HG03469 (cell line): ENCODE measurements at regions not wholly inside any gene's neighbourhood (a gene's known extent, or its start where the extent isn't known, plus 50 kb on each side); places are given as distances from the start of the nearest gene placed in this dataset.
"Not testable (repeated sequence)": the region's sequence is repeated elsewhere in the genome, so short reads cannot be mapped to it uniquely, and the experiment has no call there.

Experiments
- ATAC-seq: cut with Tn5 transposase; IDR thresholded peaks from one replicate; pipeline ENCODE4 v1.9.1; 2021; ENCODE audit warnings: mild to moderate bottlenecking, moderate library complexity, moderate number of reproducible peaks; ENCODE audit not compliant: unreplicated experiment

DNA sequence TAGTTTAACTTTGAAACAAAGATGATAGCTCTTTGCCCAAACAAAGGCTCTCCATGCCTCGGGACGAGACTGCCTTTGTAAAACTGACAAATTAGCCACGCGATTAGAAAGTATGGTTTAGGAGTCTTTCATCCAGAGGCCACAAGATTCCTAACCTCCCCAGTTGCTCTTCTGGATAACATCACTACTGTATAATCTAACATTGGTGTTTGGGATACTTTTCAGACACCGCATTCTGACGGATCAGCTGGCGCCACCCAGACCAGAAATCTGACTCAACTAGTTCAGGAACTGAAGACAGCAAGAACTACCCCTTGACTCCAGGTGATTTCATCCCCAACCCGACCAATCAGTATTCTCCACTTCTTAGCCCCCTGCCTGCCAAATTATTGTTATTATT is 98.1 kb upstream of the TEX13D start:
- ATAC-seq = no peak

DNA sequence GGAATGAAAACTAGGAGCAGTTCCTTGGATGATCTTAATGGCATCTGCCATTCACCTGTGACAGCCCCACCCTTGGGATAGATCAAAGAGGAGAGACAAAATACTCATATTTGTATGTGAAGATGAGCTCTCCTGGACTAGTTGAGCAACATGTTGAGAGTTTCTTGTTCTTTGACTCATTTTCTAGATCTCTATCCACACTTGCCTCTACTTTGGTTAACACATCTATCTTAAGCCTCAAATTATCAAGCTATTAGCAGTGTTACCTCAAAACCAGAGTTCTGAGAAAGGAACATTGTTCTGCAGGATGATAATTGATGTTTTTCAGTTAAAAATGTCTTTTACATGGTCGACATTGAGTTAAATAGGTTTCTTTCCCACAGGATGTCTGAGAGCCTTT is 94.2 kb upstream of the TEX13D start:
- ATAC-seq = no peak

DNA sequence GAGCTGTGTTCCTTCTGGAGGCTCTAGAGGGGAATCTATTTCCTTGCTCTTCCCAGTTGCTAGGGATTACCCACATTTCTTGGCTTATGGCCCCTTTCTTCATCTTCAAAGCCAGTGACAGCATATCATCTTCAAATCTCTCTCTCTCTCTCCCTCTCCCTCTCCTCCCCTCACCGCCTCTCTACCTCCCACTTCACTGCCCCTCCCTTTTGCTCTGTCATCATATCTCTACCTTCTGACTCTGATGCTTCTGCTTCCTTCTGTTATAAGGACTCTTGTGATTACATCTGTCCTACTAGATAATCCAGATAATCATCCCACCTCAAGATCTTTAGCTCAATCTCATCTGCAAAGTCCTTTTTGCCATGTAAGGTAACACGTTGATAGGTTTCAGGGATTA is 93.1 kb upstream of the TEX13D start:
- ATAC-seq = no peak

DNA sequence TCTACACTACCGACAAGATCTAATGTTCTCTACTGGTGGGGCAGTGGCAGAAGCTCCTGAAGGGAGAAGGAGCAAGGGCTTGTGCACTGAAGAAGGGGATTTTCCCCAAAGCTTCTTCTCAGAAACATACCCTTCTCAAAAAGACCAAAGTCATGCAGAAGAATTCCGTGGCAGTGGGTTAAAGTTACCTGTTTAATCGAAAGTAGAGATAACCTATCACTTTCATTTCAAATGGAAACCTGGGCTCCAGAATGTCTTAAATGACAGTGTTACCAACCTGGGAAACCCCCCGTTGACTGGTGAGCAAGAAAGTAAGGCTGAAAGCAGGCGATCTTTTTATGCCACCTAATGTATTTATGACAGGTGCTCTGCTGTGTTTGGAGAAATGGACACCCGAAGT is 92.5 kb upstream of the TEX13D start:
- peak; percentile 88 for ATAC-seq

DNA sequence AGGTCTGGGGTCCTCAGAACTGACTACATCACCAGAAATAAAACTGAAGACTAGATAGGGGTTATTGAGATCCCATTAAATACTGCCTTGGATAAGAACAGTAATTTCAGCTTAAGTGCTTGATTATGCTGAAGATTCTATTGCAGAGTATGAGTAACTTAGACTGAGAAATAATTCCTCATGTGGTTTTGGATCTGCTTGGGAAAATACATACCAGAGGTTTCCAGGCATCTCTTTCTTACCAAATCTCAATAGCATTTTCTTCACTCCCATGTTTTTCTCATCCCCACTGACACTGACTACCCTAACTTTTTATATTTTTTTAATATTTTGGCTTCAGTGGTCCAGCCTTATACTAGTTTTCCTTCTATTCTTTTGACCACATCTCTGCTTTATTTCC is 92.0 kb upstream of the TEX13D start:
- no peak for ATAC-seq

DNA sequence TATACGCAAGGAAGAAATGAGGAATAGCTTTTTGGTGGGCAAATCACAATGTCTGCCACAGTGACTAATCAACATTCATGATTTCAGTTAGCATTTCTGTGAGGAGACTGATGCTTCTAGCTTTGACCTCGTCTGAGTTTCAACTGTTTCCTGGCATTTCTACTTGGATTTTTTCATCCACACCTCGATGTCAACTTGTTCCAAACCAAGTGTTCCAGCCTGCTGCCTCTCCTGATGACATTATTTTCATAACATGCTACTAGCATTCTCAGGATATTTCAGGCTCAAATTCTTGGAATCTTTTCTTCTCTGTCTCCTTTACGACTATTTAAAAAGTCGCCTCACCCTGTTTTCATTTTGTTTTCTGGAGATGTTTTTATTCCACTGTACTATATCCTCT is 90.3 kb upstream of the TEX13D start:
- no peak for ATAC-seq

DNA sequence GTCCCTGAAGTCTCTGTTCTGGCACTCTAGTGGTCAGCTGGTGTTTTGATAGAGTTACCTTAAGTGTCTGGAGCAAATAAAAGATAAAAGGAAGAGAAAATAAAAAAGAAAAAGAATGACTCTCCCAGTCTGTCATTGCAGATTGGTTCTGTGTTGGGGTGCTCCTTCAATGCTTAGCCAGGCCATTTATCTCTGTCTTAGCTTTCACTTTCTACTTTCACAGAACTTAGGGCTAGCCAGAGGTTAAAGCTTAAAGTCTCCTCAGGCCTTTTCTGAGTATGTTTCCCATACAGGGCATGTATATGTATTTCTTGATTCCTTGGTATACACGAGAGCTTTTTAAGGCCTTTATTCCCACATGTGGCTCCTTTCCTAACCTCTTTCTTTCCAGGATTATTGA is 83.1 kb upstream of the TEX13D start:
- no peak for ATAC-seq

DNA sequence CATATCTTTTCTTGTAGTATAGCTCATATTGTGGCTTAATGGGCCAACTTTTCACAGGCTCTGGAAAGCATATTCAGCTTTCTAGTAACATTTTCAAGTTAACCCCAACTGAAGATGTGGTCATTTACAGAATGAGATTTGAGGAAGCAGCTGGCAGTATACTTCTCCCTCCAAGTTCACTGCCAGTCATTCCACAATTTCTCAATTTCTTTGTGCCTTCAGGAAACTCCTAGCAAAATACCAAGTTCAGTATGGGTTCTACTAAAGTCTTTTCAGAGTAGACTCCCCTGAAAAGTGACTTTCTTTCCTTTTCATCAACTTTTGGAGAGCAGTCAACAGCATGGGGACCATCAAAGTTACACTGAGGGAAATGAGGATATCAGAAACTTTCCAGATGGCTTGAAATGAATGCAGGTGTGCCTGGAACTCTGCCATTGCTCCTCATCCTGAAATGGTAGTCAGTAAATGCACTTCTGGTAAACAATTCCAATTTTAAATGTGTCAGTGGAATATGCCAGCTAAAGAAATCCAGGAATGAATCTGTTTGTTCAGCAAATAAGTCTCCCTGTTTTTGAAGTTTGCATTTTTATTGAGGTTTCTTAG is 81.5 kb upstream of the TEX13D start:
- no peak for ATAC-seq

DNA sequence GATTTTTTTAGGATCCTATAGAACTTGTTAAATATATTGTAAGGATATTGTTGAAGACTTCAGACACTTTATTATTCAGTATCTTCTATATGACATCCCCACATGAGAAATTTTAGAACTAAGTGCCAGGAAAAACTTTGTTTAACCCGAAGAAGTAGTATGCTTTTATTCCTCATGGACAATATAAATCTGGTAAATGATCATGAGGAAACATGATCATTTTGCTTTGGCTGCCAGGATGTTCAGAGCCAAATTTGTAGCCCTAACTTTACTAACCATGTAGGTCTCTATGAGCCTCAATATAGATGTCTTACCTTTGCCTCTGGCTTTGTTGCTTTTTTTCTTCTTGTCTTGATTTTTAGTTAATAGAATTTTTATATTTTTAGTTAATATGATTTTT is 77.8 kb upstream of the TEX13D start:
- no peak for ATAC-seq

DNA sequence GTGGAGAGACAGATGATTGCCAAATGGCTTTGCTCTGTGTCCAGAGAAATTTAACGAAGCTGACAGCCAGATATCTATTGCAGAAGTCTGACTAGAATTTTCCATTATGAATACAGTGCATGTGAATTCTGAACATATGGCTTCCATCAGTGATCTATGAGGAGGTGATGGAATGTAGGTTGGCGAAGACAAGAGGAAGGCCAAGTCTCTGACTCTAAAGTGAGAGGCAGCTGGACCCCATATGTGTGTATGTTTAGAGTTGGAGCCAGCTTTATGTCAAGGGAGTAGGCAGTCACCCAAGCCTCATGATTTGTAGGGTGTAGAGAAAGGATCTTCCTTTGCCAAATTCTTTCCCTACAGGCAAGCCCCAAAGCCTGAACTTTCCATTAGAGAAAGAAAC is 76.2 kb upstream of the TEX13D start:
- no peak for ATAC-seq

DNA sequence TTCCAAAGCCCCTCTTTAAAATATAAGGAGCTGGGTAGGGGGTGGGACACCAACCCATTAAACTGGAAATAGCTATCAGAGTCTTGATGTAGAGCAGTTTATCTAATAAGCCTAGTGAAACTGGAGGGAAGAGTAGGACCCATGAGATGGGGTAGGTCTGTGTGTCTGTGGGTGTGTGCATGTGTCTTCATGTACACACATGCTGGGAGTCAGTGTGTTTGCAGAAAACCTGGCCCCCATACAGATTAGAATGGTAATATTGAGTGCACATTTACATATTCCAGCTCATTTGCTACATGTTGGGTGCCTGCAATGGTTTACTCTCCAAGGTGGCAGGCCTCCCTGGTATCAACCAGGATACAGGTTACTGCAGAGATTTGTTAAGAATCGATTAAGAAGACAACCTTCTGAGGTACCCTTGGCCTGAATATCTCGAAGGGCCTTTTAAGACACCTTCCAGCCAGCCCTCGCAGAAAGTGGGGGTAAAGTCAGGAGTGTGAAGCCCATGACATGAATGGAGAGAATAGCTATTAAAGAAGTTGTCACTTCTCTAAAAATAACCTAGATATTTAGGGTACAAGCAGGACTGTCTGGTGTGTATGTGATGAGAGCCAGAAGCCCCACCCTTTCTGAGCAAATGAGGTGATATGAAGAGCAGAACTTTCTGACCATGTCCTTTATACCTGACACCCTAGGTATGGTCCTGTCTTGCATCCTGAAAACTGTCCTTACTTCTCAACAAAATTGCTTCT is 75.7 kb upstream of the TEX13D start:
- ATAC-seq = no peak

DNA sequence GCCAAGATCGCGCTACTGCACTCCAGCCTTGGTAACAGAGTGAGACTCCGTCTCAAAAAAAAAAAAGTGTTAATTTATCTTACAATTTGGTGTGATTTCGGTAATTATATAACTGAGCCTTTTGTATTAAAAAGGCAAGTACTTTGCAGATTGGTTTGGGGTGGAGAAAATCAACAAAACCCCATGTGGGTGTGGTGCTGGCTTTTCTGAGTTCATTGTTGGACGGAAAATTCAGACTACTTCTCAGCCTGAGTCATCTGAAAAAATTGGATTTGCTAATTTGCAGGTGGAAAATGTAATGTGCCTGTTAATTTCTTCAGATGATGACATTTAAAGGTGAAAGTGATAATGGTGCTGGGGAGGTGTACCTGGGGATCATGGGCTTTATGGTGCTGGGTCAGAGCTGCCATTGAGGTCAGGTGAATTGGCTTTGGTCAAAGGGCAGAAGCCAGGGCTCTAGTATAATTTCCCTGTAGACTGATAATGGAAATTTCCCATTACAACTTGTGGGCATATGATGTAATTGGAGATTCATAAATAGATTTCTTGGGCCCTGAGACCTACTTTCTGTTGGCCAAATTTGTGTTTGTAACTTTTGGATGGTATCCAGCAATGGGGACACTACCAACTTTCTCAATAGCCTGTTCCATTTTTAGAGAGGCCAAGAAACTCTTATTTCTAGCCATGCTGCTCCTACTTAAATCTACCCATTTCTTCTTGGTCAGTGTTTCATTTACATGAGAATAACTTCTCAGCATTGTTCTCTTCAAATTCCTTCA is 74.3 kb upstream of the TEX13D start:
- ATAC-seq = no peak

DNA sequence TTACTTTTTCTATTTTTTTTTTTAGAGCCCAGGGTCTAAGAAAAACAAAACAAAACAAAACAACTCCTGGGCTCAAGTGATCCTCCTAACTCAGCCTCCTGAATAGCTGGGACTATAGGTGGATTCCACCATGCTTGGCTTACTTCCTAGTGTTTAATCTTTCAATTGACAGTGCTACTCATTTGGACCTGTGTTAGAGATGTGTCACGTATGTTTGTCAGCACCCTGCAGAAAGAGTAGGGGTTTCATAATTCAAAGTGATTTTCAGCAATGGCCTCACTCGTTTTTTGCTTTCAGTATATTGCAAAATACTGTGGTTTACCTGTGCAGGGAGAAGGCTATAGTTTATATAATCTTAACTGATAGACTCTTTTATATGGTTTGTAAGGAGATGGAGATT is 71.6 kb upstream of the TEX13D start:
- no peak for ATAC-seq

DNA sequence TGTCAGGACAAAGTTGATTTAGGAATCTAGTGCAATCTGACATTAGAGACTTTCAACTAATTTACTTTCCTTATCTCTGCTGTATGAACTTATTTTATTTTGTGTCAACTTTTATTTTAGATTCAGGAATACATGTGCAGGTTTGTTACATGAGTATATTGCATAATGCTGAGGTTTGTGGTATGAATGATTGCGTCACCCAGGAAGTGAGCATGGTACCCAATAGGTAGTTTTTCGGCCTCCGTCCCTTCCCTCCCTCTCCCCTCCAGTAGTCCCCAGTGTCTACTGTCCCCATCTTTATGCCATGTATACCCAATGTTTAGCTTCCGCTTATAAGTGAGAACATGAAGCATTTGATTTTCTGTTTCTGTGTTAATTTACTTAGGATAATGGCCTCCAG is 68.7 kb upstream of the TEX13D start:
- no peak for ATAC-seq

DNA sequence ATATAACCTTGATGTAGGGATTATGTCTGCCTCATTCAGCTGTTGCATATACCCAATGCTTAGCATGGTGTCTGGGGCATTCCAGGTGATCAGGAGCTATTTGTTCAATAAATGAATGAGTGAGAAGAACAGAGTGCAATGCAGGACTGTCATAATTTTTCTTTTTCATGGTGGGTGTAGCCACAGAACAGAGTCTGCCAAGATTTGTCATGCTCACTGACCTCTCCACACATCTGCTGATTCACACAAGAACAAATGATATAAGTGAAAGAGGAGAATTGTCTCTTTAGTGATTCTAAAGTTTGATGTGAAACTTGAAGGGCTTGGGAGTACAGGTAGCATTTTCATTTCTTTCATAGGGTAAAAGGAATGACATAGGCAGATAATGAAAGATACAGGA is 64.4 kb upstream of the TEX13D start:
- ATAC-seq = no peak

DNA sequence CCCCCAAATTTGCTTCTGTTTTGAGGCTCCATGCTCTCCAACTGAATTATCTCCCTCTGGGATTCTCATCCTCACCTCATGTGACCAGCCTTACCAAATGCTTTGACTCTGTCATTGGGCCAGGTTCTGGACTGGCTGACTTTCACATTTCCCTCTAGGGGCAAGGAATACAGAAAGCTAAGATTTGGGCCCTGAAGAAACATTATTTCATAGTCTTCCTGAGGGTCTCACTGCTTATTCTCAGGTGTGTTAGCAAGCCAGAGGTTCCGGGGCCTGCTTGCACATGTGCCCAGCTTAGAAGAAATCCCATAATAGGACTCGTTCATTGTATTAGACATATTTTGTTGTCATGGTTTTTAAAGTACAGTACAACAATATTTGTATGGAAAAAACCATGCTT is 62.6 kb upstream of the TEX13D start:
- ATAC-seq = no peak

DNA sequence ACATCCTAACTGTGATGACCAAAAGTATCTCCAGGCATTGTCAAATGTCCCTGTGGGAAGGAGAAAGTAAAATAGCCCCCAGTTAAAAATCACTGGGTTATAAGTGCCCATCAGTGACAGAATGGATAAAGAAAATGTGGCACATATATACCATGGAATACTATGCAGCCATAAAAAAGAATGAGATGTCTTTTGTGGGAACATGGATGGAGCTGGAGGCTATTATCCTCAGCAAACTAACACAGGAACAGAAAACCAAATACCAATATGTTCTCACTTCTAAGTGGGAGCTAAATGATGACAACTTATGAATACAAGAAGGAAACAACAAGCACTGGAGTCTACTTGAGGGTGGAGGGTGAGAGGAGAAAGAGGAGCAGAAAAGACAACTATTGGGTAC is 60.9 kb upstream of the TEX13D start:
- ATAC-seq = not testable (repeated sequence)

DNA sequence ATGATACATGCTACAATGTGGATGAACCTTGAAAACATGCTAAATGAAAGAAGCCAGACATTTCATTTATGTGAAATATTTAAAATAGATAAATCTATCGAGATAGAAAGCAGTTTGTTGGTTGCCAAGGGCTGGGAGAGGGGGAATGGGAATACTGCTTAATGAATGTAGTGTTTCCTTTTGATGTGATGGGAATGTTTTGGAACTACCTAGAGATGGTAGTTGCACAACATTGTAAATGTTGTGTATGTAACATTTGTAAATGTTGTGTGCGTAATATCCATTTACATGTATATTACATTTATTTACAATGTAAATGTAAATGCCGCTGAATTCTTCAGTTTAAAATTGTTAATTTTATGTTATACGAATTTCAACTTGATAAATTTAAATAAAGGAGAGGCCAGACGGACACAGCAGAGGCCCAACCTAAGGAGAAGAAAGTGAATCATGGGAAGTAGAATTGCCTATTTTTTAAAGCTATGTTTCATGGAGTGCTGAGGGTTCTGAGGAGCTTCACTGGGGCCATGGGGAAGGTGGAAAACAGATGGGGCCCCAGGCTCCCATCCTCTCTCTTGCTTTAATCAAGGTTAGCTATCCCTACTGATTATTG is 60.0 kb upstream of the TEX13D start:
- ATAC-seq = no peak

DNA sequence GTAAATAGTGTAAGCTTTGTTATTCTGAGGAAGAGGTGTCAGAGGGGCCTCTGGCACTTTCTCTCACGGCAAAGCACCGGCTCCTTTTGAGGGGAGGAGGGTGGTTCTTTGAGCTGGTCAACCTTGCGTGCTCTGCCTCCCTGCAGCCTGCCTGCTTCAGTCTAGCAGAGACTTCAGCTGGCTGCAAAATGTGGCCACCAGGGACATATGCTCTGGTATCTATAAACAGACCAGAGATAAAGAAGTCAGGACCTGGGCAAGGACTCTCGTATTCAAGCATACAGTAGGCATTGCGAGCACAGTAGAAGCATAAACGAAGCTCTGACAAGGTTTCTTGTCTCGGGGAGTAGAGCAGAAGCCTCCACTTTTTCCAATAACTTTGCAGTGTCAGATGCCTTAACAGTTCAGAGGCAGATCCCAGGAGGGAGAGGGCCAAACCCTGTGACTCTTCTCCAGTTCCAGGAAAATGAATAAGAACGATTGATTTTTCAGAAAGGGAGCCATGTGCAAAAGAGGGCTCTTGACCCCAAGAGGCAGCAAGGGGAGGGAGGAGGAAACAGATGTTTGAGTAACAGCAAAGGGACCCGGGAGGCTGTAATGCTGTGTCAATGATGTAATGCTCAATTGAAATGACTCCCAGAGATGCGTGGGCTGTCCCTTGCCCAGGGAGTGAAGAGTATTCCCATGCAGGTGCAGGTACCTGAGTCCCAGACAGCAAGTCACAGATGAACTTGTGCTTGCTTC is 57.9 kb upstream of the TEX13D start:
- ATAC-seq = no peak

DNA sequence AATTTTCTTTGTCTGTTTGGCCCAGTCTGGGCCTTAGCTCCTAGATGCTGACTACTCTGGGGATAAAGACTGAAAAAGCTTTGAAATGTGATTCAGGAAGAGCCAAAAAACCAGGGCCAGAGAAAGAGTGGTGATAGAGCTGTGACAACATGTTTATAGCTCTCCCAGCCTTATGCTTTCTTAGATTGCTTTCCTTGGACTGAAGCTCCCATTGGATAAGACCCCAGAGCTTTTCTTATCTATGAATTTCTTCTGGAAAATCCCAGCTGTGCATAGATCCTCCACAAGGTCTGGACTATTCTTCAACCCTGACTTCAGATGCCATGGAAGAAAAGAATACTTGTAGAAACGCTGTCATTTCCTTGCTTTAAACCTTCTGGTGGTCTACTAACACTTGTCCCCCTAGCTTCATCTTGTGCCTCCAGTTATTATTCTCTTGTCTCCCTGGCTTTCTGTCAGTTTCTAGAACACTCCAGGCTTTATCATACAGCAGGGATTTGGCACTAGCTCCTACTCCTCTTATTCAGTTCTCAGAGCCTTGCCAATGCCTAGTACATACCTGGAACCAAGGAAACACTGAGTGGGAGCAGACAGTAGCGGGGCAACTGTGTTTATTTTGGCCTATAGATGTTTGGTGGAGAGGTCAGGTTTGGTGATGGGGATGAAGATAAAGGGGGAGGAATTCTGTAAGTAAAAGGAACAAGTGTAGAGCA is 57.1 kb upstream of the TEX13D start:
- ATAC-seq = no peak
